Central memory CD8-positive, alpha-beta T cell (primary cell): ENCODE measurements at regions not wholly inside any gene's neighbourhood (a gene's known extent, or its start where the extent isn't known, plus 50 kb on each side); places are given as distances from the start of the nearest gene placed in this dataset.
A peak's percentile ranks its signal among the peaks of the same experiment; 100 is the strongest.

ENCODE experiments used
- ATAC-seq: fragments of 150-1000 bp; cut with Tn5 transposase; replicated peaks from 2 replicates; pipeline ENCODE4 v1.10.0; 2022; ENCODE audit warnings: mild to moderate bottlenecking, moderate FRiP score, moderate number of reproducible peaks; ENCODE audit not compliant: poor library complexity, severe bottlenecking; ENCODE audit errors: extremely low read depth
- DNase-seq, 2 donors: peaks; one replicate each; pipeline ENCODE4 v3.0.0; 2021; ENCODE audit warnings: low spot score in 2 of 2
- H3K27ac Mint-ChIP-seq: one replicate; pipeline ENCODE4 v1.8.0; 2022; ENCODE audit warnings: low read depth, mild to moderate bottlenecking, moderate library complexity, mixed read lengths
- H3K27me3 Mint-ChIP-seq: one replicate; pipeline ENCODE4 v1.8.0; 2022; ENCODE audit warnings: mixed read lengths
- H3K36me3 Mint-ChIP-seq: one replicate; pipeline ENCODE4 v1.8.0; 2022; ENCODE audit warnings: mild to moderate bottlenecking, moderate library complexity, mixed read lengths; ENCODE audit not compliant: insufficient read depth
- H3K4me1 Mint-ChIP-seq: one replicate; pipeline ENCODE4 v1.8.0; 2022; ENCODE audit warnings: mixed read lengths
- H3K4me3 Mint-ChIP-seq: one replicate; pipeline ENCODE4 v1.8.0; 2022; ENCODE audit warnings: mild to moderate bottlenecking, moderate library complexity, mixed read lengths
- H3K9me3 Mint-ChIP-seq: one replicate; pipeline ENCODE4 v1.8.0; 2022; ENCODE audit warnings: mixed read lengths

- H3K27me3 Mint-ChIP-seq, result peaks cover 40% of the 10 kb centered on the region
- DNase-seq (no peak), ATAC-seq (no peak)
- H3K9me3 Mint-ChIP-seq, result no peaks in the 10 kb centered on the region
- no peak overlapping the region for H3K27ac Mint-ChIP-seq
- H3K4me1 Mint-ChIP-seq, result no peaks in the 10 kb centered on the region
- no peak overlapping the region for H3K4me3 Mint-ChIP-seq
- peaks cover 4% of the 10 kb centered on the region for H3K36me3 Mint-ChIP-seq
Measured at GRCh38 chr2:198343471-198343870, 539.1 kb downstream of the PLCL1 start.

- Mint-ChIP-seq H3K4me1 (no peaks in the 10 kb centered on the region), H3K27me3 (peaks cover 60% of the 10 kb centered on the region), H3K4me3 (no peak overlapping the region), H3K27ac (no peak overlapping the region), H3K36me3 (peaks cover 2% of the 10 kb centered on the region), H3K9me3 (no peaks in the 10 kb centered on the region)
- ATAC-seq, result no peak
- DNase-seq, result no peak
Measured at GRCh38 chr2:198340846-198341245, 536.5 kb downstream of the PLCL1 start.

GRCh38 chr2:198339116-198339515 is 534.7 kb downstream of the PLCL1 start:
- no peak for DNase-seq
- Mint-ChIP-seq H3K27me3 (peaks cover 52% of the 10 kb centered on the region), H3K9me3 (no peaks in the 10 kb centered on the region), H3K27ac (no peak overlapping the region), H3K36me3 (peaks cover 2% of the 10 kb centered on the region), H3K4me3 (no peak overlapping the region), H3K4me1 (no peaks in the 10 kb centered on the region)
- ATAC-seq, result no peak

- DNase-seq (no peak), ATAC-seq (no peak)
- H3K36me3 Mint-ChIP-seq, result peaks cover 2% of the 10 kb centered on the region
- no peaks in the 10 kb centered on the region for H3K9me3 Mint-ChIP-seq
- H3K4me3 Mint-ChIP-seq, result no peak overlapping the region
- no peaks in the 10 kb centered on the region for H3K4me1 Mint-ChIP-seq
- no peak overlapping the region for H3K27ac Mint-ChIP-seq
- H3K27me3 Mint-ChIP-seq, result peaks cover 52% of the 10 kb centered on the region
Measured at GRCh38 chr2:198337368-198337767, 533.0 kb downstream of the PLCL1 start.

DNA sequence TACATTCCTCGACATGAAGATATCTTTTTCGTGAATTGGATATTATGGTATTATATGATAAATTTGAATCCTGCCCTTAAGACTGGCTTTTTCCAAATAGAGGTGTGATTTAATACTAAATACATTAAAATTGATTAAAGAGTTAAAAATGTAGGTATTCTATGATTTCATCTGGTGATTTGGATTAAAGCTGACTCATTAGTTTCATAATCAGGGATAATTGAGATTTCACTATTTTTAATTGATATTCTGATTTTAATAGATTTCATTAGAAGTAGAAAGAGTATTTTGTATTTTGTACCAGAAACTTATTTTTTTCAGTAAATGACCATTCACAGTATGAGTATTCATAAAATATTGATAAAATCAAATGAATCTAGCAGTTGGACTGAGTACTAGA is 524.1 kb downstream of the PLCL1 start:
- ATAC-seq (no peak), DNase-seq (no peak)
- H3K9me3 Mint-ChIP-seq, result no peaks in the 10 kb centered on the region
- H3K36me3 Mint-ChIP-seq, result no peaks in the 10 kb centered on the region
- H3K4me3 Mint-ChIP-seq, result no peak overlapping the region
- peaks cover 37% of the 10 kb centered on the region for H3K27me3 Mint-ChIP-seq
- H3K27ac Mint-ChIP-seq, result no peak overlapping the region
- H3K4me1 Mint-ChIP-seq, result peaks cover 4% of the 10 kb centered on the region

GRCh38 chr2:198327526-198327925 is 523.1 kb downstream of the PLCL1 start:
- H3K9me3 Mint-ChIP-seq, result no peaks in the 10 kb centered on the region
- no peak overlapping the region for H3K4me3 Mint-ChIP-seq
- DNase-seq (no peak), ATAC-seq (no peak)
- peaks cover 30% of the 10 kb centered on the region for H3K27me3 Mint-ChIP-seq
- peaks cover 4% of the 10 kb centered on the region for H3K4me1 Mint-ChIP-seq
- no peaks in the 10 kb centered on the region for H3K36me3 Mint-ChIP-seq
- no peak overlapping the region for H3K27ac Mint-ChIP-seq

DNA sequence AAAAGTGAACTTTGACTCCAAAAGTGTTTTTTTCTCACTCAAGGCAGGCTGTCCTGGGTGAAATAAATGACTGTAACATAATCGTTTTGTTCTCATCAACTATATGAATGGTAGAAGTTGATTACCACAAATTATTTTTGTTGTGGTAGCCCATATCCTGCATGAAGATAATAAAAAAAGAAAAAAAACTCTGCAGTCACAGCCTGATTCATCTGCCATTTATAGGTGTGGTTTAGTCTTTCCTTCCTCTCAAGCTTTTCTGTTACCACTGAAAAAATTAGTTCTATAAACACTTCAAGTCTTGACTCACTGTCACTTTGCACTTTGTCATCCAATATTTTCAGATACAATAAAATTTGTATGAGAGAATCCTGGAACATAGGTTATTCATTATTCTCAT is 522.0 kb downstream of the PLCL1 start:
- peaks cover 4% of the 10 kb centered on the region for H3K4me1 Mint-ChIP-seq
- H3K27ac Mint-ChIP-seq, result peak overlapping the region; percentile 16
- ATAC-seq, result peak; percentile 85
- H3K36me3 Mint-ChIP-seq, result no peaks in the 10 kb centered on the region
- DNase-seq, result no peak
- H3K9me3 Mint-ChIP-seq, result no peaks in the 10 kb centered on the region
- no peak overlapping the region for H3K4me3 Mint-ChIP-seq
- H3K27me3 Mint-ChIP-seq, result peaks cover 30% of the 10 kb centered on the region

GRCh38 chr2:198325359-198325758 is 521.0 kb downstream of the PLCL1 start:
- ATAC-seq (no peak), DNase-seq (no peak)
- no peak overlapping the region for H3K4me3 Mint-ChIP-seq
- no peak overlapping the region for H3K27ac Mint-ChIP-seq
- peaks cover 34% of the 10 kb centered on the region for H3K27me3 Mint-ChIP-seq
- no peaks in the 10 kb centered on the region for H3K36me3 Mint-ChIP-seq
- H3K4me1 Mint-ChIP-seq, result peaks cover 4% of the 10 kb centered on the region
- no peaks in the 10 kb centered on the region for H3K9me3 Mint-ChIP-seq

- Mint-ChIP-seq H3K4me3 (no peak overlapping the region), H3K27me3 (peaks cover 37% of the 10 kb centered on the region), H3K27ac (no peak overlapping the region), H3K9me3 (no peaks in the 10 kb centered on the region), H3K4me1 (peaks cover 4% of the 10 kb centered on the region), H3K36me3 (no peaks in the 10 kb centered on the region)
- DNase-seq (no peak), ATAC-seq (no peak)
Measured at GRCh38 chr2:198324071-198324470, 519.7 kb downstream of the PLCL1 start.

GRCh38 chr2:198322275-198322674 is 517.9 kb downstream of the PLCL1 start:
- H3K4me3 Mint-ChIP-seq, result no peak overlapping the region
- ATAC-seq (no peak), DNase-seq (no peak)
- no peaks in the 10 kb centered on the region for H3K36me3 Mint-ChIP-seq
- no peaks in the 10 kb centered on the region for H3K9me3 Mint-ChIP-seq
- H3K27me3 Mint-ChIP-seq, result peaks cover 41% of the 10 kb centered on the region
- H3K4me1 Mint-ChIP-seq, result peaks cover 4% of the 10 kb centered on the region
- no peak overlapping the region for H3K27ac Mint-ChIP-seq

DNA sequence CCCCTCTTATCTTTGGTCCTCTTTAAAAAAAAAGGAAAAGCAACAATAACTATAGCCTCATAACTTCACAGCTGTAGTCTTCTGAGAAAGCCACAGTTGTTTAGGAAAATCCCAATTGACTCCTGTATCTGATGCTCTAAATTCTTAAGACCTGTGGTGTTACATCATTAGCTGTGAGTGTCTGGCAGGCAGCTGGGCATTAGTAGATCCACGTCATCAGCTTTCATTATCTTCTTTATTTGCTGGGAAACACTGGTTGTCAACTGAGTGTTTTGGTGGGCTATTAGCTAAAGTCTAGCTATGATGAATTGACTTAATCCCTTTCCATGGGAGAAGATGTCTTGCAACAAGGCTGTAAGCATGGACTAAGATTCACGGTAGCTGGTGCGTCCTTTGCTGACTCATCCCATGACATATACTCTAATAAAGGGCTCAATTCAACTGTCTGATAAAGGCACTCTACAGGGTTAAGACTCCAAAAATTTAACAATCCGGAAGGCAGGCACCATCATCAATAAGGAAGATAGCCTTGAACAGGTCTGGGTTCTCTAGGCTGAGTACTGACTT is 517.2 kb downstream of the PLCL1 start:
- no peak overlapping the region for H3K4me3 Mint-ChIP-seq
- H3K9me3 Mint-ChIP-seq, result no peaks in the 10 kb centered on the region
- DNase-seq, result no peak
- no peak overlapping the region for H3K27ac Mint-ChIP-seq
- H3K36me3 Mint-ChIP-seq, result no peaks in the 10 kb centered on the region
- ATAC-seq, result no peak
- peaks cover 48% of the 10 kb centered on the region for H3K27me3 Mint-ChIP-seq
- H3K4me1 Mint-ChIP-seq, result peaks cover 2% of the 10 kb centered on the region

GRCh38 chr2:198316852-198317396 is 512.5 kb downstream of the PLCL1 start:
- Mint-ChIP-seq H3K27ac (no peak overlapping the region), H3K4me3 (no peak overlapping the region), H3K27me3 (peaks cover 71% of the 10 kb centered on the region), H3K4me1 (no peaks in the 10 kb centered on the region), H3K36me3 (no peaks in the 10 kb centered on the region), H3K9me3 (no peaks in the 10 kb centered on the region)
- DNase-seq (no peak), ATAC-seq (no peak)

- peaks cover 61% of the 10 kb centered on the region for H3K27me3 Mint-ChIP-seq
- no peak for DNase-seq
- H3K27ac Mint-ChIP-seq, result no peak overlapping the region
- no peak overlapping the region for H3K4me3 Mint-ChIP-seq
- H3K9me3 Mint-ChIP-seq, result no peaks in the 10 kb centered on the region
- no peaks in the 10 kb centered on the region for H3K36me3 Mint-ChIP-seq
- H3K4me1 Mint-ChIP-seq, result no peaks in the 10 kb centered on the region
- ATAC-seq, result no peak
Measured at GRCh38 chr2:198315791-198316630, 511.6 kb downstream of the PLCL1 start.
